Fibroblast of peridontal ligament (primary cell): ENCODE measurements at regions not wholly inside any gene's neighbourhood (a gene's known extent, or its start where the extent isn't known, plus 50 kb on each side); places are given as distances from the start of the nearest gene placed in this dataset.
"Not testable (repeated sequence)": the region's sequence is repeated elsewhere in the genome, so short reads cannot be mapped to it uniquely, and the experiment has no call there.

Source experiments
- DNase-seq: peaks from one replicate; pipeline ENCODE4 v3.0.0-alpha.2; 2010; ENCODE audit errors: extremely low read depth

DNA sequence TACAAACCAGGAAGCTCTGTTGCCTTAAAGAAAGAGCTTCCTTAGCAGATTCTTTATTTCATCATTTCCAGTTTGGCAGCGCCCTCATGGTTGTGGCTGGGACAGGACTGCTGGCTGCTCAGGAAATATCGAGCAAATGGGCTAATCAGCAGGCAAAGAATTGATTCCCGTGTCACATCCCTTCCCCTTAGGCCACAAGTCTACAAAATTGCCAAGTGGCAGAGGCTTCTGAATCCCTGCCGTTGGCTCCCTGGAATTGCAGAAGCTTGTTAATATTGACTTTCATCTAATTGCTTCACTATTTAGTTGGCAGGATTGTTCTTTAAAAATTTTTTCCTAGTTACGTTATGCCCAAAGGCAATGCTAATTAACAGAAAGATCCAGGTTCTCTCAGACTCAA lies 456.3 kb upstream of the ERCC4 start:
- DNase-seq: no peak

DNA sequence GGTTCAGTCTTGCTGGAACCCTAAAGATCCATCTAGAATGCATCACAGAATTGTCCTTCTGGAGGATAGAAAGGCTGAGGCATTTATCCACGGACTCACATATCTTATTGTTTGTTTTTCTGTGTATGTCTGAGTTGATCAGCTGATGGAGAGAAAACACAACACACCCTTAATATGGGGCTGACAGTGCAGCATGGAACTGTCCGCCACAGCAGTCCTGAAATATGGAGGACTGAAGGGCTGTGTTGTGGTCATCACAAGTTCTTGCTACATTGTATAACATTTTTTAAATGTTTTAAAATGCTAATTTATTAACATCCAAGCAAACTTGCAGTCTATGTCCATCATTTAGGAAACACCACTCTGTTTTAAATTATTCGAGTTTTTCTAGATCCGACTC lies 448.9 kb upstream of the ERCC4 start:
- DNase-seq: no peak

DNA sequence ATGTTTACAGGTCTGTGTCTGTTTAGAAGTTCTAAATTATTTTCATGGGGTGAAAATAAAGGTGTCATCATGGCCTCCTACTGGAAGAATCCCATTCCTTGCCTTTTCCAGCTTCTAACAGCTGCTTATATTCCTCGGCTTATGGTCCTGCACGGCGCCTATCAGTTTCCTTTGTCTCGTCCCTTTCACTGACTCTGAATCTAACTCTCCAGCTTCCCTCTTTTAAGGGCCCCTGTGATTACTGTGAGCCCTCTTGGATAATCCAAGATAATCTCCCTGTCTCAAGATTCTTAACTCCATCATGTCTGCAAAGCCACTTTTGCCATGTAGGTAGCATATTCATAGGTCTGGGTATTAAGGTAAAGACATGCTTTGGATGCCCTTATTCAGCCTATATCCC lies 441.0 kb upstream of the ERCC4 start:
- no peak for DNase-seq

DNA sequence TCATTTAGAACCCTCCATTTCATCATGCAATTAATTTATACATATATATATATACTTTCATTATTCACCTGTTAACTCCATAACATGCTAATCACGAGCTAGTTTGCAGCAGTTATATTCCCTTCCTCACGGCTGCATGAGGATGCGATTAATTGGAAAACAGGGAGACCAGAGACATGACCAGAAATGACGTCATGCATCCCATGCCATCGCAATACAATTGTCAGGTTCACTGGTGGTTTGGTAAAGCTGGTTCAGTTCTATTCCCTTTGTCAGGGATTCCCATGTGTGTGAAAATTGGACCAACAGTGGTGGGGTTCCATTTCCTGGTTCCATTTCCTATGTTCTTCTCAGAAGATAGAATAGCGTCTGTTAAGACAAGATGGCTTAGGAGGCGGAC lies 440.4 kb upstream of the ERCC4 start:
- DNase-seq: no peak

DNA sequence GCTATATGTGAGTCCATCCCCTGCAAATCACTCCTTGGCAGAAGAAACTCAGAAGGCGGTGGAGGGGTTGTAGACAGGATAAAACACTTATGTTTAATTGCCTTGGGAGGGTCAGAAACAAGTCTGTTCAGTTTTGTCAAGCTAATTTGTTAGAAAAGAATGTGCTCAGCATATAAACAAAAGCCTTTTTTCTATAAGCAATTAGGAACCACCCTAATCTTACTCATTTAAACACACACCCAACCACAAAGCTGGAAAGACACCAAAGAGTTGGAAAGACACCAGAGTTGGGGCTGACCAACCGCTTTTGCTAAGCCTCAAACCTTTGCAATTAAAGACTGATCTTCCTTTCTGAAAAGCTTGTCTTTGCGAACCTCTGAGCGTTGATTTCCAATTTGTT lies 439.2 kb upstream of the ERCC4 start:
- no peak for DNase-seq

DNA sequence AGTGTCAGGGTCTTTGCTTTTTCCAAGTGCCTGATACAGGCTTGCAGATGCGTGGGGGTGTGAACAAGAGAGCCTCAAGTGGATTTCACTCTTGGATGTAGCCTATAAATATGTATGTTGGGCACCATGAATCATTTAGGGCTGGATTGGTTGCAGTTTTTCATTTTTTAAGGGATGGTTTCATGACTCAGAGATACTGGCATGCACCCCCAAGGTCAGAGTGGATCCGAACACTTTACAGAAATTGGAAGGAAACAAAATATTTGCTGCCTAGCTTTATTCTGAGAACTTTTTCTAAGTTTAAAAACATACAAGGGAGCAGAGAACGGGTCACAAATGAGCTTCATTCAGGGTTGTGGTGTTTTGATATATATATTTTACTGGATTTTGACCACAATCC lies 436.8 kb upstream of the ERCC4 start:
- DNase-seq: no peak

DNA sequence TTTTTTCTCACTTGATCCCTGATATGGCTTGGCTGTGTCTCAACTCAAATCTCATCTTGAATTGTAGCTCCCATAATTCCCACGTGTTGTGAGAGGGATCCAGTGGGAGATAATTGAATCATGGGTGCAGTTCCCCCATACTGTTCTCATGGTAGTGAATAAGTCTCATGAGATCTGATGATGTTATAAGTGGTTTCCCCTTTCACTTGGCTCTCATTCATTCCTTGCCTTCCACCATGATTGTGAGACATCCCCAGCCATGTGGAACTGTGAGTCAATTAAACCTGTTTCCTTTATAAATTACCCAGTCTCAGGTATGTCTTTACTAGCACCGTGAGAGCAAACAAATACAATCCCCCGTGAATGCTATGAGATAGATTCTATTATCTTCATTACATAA lies 430.5 kb upstream of the ERCC4 start:
- DNase-seq: not testable (repeated sequence)

DNA sequence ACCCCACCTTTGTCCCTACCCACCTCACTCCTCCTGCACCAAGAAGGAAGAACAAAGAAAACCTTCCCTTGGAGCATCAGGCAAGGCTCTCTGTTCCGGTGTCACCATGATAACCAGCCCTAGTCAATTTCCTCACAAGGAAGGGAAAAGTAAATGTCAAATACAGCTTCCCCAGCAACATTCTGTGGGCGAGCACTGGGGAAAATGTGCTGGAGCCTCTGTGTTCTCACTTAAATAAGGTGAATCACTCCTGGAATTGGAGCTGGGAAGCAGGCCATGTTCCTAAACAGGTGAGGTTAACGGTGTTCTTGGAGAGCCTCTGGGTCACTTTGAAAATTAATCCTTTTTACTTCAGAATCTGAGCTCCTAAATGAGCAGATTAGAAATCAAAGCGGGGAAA lies 427.9 kb upstream of the ERCC4 start:
- no peak for DNase-seq

DNA sequence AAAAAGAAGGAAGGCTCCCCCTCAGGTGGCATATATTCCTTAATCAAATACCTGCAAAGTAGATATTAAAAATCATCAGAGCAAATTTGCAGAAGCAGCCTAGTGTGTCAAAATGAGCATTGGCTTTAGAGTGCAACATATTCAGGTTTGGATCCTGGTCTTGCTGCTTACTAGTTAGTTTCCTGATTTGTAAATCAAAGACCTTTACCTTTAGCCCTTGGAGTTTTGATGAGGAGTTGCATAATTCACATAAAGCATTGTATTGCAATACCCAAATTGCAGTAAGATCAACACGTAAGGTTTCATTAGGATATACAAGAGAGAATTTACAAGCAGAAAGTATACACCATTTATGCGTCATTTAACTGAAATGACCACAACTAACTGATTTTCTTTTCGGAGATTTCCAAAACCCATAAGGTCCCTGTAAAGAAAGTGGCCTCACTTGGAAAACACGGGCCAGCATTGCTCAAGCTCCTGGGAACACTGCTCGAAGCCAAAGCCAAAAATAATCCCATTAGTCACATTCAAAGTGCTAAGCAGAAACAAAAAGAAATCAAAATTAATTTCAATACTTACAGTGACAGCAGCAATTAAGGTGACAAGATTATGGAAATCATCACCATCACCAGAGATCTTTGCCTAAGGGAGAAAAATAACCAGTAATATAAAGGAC lies 415.9 kb upstream of the ERCC4 start:
- no peak for DNase-seq

DNA sequence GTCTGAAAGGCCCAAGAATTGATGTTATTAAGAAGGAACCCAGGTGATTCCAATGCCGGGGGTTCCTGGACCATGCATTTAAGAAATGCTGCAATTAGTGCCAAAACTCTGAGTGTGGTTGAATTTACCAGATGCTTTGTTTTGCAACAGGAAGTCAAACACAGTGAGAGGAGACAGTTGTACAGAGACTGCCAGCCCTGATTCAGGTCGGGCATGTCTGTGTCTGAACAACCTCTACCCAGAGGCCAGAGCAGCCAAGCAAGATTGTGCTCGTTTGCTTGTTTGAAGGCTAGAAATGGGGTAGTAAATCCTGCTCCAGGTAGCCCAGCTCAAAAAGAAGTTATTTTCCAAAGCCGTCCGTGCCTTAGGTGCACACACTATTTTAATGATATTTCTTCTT lies 412.4 kb upstream of the ERCC4 start:
- DNase-seq: no peak

DNA sequence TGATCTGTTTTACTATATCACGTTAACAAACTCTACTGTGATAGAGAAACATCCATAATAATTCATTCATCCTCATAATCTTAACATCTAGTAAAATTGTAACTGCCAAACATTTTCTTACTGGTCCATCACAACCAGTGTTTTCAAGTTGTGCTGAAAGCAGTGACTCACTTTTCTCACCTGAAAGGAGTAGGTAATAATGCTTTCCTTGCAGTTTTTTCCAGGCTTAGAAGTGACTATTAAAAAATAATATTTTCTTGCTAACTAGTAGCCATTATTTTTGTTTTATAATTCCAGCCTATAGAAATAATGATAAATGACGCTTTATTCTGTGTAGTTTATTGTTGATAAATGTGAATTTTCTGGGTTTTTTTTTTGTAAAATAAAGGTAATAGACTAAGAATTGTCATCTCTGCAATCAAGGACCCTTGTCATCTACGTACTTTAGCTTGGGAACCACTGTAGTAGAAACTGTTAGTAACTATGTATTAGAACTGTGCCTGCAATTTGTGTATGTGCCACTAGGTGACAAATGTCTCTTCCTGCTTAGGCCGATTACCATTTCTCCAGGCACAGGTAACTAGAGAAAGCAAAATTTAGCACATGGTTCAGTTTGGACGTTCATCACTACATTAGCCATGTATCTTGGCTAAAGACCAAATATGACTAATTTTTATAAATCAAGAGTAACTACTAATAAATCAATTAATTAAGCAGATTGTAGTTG lies 409.4 kb upstream of the ERCC4 start:
- no peak for DNase-seq

DNA sequence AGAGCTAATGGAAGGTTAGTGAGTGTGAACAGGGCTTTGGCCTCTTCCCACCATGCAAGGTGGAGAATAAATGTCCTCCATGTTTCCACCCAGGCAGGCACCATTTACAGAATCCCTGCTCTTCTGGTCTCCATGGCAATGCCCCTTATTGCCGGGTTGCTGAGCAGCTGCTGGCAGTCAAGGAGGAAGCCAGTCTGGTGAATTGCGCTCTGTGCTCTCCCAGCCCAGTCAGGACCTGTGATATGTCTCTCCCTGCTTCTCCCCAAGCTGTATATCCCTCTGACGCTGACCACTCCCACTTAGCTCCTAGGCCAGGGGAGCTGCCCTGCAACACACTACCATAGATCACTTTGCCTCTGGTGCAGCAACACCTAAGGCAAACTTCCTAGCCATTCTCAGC lies 402.1 kb upstream of the ERCC4 start:
- DNase-seq: no peak

DNA sequence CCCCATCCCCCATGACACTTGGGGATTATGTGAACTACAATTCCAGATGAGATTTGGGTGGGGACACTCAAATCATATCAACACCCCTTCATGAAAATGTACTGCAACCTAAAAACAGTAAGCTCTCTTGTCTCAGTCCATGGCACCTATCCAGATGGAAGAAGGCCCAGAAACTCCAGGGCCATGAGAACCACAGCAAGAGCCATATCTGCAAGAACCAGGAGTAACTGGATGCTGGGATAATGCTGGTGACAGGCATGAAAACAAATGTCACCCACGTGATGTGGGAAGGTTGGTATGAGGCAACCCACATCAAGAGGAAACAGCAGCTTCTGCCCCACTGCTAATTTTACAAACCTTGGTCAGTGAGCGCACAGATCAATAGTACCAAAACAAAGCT lies 400.1 kb upstream of the ERCC4 start:
- DNase-seq: no peak

DNA sequence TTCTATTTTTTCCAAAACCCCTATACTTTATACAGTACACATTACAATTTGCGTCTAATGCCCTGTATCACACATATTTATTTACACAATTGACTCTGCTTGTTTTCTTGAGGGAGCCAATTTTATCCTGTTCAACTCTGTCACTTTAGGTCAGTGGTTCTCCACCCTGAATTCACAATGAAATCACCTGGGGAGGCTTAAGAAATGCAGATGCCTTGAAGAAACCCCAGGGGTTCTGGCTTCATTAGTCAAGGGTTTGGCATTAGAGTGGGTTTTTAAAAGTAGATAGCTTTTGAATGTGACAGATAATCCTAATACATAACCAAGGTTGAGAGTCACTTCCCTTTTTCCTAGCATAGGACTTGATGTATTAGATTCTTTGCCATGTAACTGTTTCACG lies 398.6 kb upstream of the ERCC4 start:
- no peak for DNase-seq

DNA sequence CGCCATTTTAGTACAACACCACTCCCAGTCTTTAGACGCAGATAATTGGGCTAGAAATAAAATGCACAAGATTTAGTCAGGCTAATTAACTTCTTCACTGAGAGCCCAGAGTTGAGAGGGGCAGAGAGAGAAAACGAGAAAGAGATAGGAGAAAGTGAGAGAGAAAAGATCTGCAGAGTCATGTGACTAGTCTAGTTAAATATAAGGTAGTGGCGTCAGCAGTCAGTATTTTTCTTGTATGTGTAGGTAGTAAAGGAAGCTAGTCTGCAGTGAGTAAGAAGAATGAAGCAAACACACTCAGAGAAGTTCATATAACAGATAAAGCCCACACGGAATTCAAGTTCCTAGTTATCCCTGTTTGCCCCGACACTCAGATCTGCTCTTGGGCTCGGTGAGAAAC lies 392.6 kb upstream of the ERCC4 start:
- no peak for DNase-seq

DNA sequence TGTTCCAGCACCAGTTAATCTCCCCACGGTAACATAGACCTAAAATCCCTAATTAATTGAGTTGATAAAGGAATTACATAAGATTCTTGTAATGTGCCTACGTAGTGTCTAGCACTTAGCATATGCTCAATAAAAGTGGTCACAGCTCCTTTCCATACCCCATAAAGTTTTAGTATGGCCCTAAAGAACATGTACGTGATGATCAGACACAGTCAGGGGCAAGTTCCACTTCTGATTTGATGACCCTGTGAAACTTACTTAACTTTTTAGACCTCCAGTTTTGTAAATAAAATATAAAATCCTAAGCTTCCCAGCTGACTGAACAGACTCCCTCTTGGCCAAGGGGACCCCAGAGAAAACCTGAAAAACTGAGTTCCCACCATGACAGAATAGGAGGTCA lies 391.3 kb upstream of the ERCC4 start:
- no peak for DNase-seq

DNA sequence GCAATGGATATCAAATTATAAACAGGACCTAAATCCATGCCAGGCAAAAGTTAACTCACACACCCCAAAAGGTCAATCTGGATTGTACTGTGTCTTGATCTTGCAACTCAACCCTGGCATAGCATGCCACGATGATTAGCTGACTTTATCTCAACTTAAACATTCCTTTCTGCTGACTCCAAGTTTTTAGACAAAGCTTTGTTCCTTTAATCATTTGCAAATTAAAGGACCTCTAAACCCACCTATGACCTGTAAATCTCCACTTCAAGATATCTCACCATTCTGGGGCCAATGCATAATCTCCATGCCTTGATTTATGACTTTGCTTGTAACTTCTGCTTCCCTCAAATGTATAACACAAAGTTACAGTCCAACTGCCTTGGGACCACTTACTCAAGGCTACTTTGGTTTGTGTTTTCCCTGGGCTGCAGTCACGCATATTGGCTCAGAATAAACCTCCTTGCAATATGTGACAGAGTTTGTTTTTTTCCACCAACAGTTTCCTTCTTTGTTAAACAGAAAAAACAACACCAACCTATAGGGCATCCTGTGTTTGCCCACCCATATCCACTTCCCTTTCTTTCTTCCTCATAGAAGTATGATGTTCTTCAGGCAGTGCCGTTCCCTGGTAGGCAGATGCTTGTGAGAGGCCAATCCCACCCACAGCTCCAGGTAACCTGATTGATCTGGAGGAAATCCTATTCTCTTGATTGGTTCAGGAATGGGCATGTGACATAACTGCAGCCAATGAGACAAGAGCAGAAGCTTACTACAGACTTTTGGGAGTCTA lies 390.6 kb upstream of the ERCC4 start:
- no peak for DNase-seq

DNA sequence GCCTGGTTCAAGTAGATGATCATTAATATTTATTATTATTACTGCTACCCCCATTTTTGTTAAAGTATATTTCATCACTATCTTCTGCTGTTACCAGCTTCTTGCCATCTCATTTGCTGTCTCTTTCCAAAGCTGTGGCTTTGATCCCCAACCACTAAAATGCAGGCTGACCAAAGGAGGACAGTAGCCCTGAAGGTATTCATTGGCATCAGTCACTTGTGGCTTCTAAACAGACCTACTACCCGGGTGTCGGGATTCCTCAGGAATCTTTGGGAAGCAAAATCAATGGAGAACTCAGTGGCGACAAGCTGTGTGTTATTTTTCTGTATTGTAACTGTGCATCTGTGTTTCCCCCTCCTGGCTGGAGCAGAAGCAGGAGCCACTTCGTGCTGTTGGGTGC lies 379.2 kb upstream of the ERCC4 start:
- DNase-seq: no peak

DNA sequence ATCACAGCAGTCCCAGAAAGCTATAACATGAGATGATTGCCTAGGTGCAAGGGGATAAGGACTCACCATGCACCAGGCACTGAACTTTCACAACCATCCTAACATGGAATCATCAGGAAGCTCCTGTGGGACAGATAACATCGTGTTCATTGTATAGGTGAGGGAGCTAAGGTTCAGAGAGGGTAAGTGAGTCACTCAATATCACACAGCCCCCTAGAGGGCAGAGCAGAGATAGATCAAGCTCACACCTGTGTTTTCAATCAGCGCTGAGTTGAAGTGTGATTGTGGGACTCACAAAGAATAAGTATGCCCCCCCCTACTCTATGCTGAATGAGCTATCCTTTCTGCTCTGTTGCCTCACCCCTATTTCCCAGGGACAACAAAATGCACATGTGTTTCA lies 377.7 kb upstream of the ERCC4 start:
- no peak for DNase-seq

DNA sequence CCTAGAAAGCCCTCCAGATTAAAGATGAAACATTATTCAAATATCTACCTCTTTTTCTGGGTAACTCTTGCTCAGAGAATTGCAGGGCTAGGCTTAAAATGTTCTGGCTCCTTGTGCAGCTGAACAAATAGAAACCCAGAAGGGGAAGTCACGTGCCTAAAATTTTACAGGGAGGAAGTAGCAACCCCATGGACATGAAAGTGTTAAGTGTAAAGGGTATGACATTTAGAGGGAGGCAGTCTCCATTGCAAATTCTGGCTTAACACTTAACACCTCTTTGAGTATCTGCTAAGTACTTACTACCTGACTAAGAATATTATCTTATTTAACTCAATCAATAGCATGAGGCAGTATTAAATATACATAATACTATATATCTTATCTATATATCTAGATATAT lies 376.1 kb upstream of the ERCC4 start:
- no peak for DNase-seq

DNA sequence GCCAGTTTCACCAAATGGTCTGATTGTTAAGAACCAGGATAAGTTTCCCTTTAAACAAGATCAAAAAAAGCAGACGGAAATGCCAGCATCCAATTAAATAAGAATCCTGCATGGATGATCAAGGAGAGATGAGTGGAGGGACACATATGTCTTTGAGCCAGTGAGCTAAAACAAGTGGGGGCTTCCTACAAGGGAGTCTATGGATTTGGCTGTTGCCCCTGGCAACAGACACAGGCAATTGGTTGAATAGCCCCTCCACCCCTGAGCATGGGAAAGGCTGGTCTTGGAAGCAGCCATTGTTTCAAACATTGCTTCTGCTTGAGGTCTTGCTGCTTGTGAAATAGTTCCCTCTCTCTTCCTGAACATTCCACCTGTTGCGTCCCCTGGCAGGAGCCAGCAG lies 374.7 kb upstream of the ERCC4 start:
- no peak for DNase-seq

DNA sequence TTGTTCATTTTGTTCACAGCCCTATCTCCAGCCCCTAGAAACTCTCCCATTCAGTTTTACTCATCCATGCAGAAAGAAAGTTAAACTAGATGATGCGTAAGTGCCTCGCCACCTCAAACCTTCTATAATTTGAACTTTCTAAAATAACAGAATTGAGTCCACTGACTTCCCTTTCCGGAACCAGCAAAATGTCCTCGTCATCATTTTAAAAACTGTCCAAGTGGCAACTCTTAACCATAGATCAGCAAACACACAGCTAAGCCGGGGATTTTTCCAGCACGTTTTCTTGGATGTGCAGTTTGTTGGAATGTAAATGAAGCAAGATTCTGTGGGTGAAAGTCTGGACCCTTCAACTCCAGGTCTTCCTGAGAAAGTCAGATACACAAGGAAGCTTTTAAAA lies 369.7 kb upstream of the ERCC4 start:
- no peak for DNase-seq
